Astrocyte (in vitro differentiated cells and primary cell): ENCODE measurements at regions not wholly inside any gene's neighbourhood (a gene's known extent, or its start where the extent isn't known, plus 50 kb on each side); places are given as distances from the start of the nearest gene placed in this dataset.

Experiments
- CTCF ChIP-seq: IDR thresholded peaks from 2 replicates; pipeline ENCODE4 v1.5.1; 2011; ENCODE audit warnings: low read depth, mild to moderate bottlenecking, inconsistent platforms, low read length, moderate library complexity; ENCODE audit not compliant: insufficient read depth
- EZH2 ChIP-seq: IDR thresholded peaks from 2 replicates; pipeline ENCODE4 v1.6.1; 2012; ENCODE audit warnings: mild to moderate bottlenecking, low read length, inconsistent platforms; ENCODE audit not compliant: insufficient read depth

- TF ChIP-seq CTCF (no peak), EZH2 (no peak)
These were observed 66.0 kb upstream of the LHX5 start for GRCh38 chr12:113537751-113538087.
